Epithelial cell of proximal tubule (primary cell): ENCODE measurements at regions not wholly inside any gene's neighbourhood (a gene's known extent, or its start where the extent isn't known, plus 50 kb on each side); places are given as distances from the start of the nearest gene placed in this dataset.
"Not testable (repeated sequence)": the region's sequence is repeated elsewhere in the genome, so short reads cannot be mapped to it uniquely, and the experiment has no call there.

Experiments used
- DNase-seq: peaks from one replicate; pipeline ENCODE4 v3.0.0-alpha.2; 2011; ENCODE audit warnings: low read depth
- H3K4me3 ChIP-seq: 2 replicates; pipeline ENCODE4 v1.5.1; 2011; ENCODE audit warnings: low read depth, mild to moderate bottlenecking, low read length
- TF ChIP-seq, protein P1 (sequence below): conservative IDR thresholded peaks from 2 replicates; pipeline ENCODE4 v1.5.1; 2012; ENCODE audit warnings: low read depth, mild to moderate bottlenecking, low read length

GRCh38 chr4:91746551-91746950, 557.2 kb upstream of the GRID2 start:
- TF ChIP-seq, protein P1, sequence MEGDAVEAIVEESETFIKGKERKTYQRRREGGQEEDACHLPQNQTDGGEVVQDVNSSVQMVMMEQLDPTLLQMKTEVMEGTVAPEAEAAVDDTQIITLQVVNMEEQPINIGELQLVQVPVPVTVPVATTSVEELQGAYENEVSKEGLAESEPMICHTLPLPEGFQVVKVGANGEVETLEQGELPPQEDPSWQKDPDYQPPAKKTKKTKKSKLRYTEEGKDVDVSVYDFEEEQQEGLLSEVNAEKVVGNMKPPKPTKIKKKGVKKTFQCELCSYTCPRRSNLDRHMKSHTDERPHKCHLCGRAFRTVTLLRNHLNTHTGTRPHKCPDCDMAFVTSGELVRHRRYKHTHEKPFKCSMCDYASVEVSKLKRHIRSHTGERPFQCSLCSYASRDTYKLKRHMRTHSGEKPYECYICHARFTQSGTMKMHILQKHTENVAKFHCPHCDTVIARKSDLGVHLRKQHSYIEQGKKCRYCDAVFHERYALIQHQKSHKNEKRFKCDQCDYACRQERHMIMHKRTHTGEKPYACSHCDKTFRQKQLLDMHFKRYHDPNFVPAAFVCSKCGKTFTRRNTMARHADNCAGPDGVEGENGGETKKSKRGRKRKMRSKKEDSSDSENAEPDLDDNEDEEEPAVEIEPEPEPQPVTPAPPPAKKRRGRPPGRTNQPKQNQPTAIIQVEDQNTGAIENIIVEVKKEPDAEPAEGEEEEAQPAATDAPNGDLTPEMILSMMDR, result no peak
- no peak overlapping the region for H3K4me3 ChIP-seq
- DNase-seq, result no peak

DNA sequence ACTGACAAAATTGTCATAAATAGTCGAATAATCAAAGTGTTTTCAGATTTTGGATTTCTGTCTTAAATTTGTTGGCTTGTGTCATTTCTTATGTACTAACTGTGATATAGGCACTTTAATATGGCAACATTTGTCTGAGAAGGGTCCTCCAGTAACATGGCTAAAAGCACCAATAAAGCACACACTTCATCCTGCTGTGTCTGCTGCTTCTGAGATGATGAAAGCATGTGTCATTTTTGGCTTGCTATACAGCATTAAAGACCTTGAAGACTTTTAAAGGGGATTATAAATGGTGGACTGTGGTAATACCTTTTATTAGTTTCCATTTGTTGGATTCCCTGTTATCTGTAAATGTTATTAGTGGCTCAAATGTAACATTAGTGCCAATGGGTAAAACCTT, 551.8 kb upstream of the GRID2 start:
- H3K4me3 ChIP-seq, result no peak overlapping the region
- TF ChIP-seq, protein P1, result no peak
- DNase-seq, result no peak

DNA sequence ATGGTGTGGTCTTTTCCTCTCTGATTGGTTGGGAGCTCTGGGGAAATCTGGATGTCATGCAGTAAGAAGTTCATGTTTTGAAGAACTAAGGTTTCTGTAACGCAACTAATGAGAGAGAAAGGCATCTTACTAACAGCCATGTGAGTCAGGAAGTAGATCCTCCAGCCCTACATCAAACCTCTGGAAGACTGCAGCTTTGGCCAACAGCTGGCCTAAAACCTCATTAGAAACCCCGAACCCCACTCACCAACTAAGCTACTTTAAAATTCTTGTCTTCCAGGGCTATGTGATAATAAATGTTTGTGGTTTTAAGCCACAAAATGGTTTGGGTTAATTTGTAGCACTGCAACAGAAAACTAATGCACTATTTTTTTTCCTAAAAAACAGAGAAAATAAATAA, 549.0 kb upstream of the GRID2 start:
- no peak overlapping the region for H3K4me3 ChIP-seq
- DNase-seq, result no peak
- TF ChIP-seq, protein P1, result no peak

GRCh38 chr4:91758487-91758886, 545.3 kb upstream of the GRID2 start:
- no peak overlapping the region for H3K4me3 ChIP-seq
- TF ChIP-seq, protein P1, result no peak
- no peak for DNase-seq

GRCh38 chr4:91764085-91764484, 539.7 kb upstream of the GRID2 start:
- TF ChIP-seq, protein P1, result no peak
- no peak overlapping the region for H3K4me3 ChIP-seq
- DNase-seq, result no peak

DNA sequence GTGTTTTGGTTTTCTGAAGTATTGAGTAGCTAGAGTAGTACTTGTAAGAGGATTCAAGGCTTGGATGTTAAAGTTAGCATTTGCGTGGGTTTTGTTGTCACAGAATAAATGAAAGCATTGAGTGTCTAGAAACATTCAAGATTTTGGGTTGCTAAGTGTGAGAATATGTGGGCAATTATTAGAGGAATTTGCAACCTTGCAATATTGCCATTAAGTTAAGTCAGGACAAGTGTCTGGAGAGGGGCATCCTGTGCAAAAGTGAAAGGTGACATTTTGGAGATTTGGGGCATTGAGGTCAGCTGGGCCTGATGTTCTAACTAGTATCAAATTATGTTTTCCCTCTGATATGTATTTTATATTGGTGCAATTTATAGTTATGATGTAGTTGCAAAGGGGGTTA, 533.9 kb upstream of the GRID2 start:
- TF ChIP-seq, protein P1, result no peak
- no peak for DNase-seq
- no peak overlapping the region for H3K4me3 ChIP-seq

DNA sequence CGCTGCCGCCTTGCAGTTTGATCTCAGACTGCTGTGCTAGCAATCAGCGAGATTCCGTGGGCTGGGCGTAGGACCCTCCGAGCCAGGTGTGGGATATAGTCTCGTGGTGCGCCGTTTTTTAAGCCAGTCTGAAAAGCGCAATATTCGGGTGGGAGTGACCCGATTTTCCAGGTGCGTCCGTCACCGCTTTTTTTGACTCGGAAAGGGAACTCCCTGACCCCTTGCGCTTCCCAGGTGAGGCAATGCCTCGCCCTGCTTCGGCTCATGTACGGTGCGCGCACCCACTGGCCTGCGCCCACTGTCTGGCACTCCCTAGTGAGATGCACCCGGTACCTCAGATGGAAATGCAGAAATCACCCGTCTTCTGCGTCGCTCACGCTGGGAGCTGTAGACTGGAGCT, 512.1 kb upstream of the GRID2 start:
- not testable (repeated sequence) for DNase-seq
- peak overlapping the region; percentile 39 for H3K4me3 ChIP-seq

- no peak for DNase-seq
Observed at GRCh38 chr4:91795947-91796346, 507.8 kb upstream of the GRID2 start.

More at GRCh38 chr4:91795947-91796346, 507.8 kb upstream of the GRID2 start:
- TF ChIP-seq, protein P1, result no peak
- H3K4me3 ChIP-seq, result no peak overlapping the region
